PC-9 (cell line): ENCODE measurements at regions not wholly inside any gene's neighbourhood (a gene's known extent, or its start where the extent isn't known, plus 50 kb on each side); places are given as distances from the start of the nearest gene placed in this dataset.

Experiments used
- CTCF ChIP-seq: fragments of 200-600 bp; sonication (generic); conservative IDR thresholded peaks from 2 replicates; pipeline ENCODE4 v1.6.1; 2017; ENCODE audit warnings: mixed run types, antibody characterized with exemption, mild to moderate bottlenecking, moderate library complexity
- EZH2 ChIP-seq: fragments of 200-600 bp; sonication (generic); IDR thresholded peaks from 2 replicates; pipeline ENCODE4 v1.8.0; 2017; ENCODE audit warnings: antibody characterized with exemption, low read depth

- no peak for TF ChIP-seq CTCF
- TF ChIP-seq EZH2, result no peak
These were observed 110.2 kb downstream of the MTPAP start for GRCh38 chr10:30238836-30239235.
